ENCODE measurements at regions not wholly inside any gene's neighbourhood (a gene's known extent, or its start where the extent isn't known, plus 50 kb on each side); places are given as distances from the start of the nearest gene placed in this dataset.

DNA sequence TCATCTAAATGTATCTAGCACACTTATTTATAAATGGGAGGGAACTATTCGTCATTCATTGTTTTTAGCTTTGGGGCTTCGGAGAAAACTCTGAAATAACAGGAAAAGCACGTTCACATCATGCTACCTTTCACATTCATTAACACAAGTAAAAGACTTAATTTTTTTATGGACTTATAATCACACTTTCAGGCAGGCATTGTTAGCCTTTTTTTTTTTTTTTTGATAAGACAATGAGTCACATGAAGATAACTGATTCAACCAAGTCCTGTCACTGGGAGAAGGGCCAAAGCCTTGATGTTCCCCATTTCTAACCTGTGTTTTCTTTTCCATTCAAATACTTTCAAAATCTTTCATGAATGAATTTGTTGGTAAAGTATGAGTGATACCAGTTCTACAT lies 631.3 kb upstream of the CA10 start:
- no peaks in the 10 kb centered on the region for H3K27me3 ChIP-seq (ENCODE audit: control insufficient read depth, insufficient read depth, low read length)
- no peaks in the 10 kb centered on the region for H3K36me3 ChIP-seq (ENCODE audit: control insufficient read depth, insufficient read depth, low read length)
- H3K4me3 ChIP-seq (ENCODE audit: low read depth, low read length): no peak overlapping the region
- no peaks in the 10 kb centered on the region for H3K9me3 ChIP-seq (ENCODE audit: control insufficient read depth in 2 of 2, low read length in 2 of 2)
- DNase-seq: no peak
- Mint-ChIP-seq H3K36me3 (no peaks in the 10 kb centered on the region), H3K4me1 (no peaks in the 10 kb centered on the region), H3K27me3 (no peaks in the 10 kb centered on the region), H3K27ac (no peak overlapping the region), H3K4me3 (no peak overlapping the region), H3K9me3 (peaks cover 0 to 6% (median 2%) of the 10 kb centered on the region in 7 donors)
- H3K4me1 ChIP-seq (ENCODE audit: control insufficient read depth, insufficient read depth, low read length, poor library complexity, severe bottlenecking): no peaks in the 10 kb centered on the region
- no peak for ATAC-seq (ENCODE audit: low read depth in 2 of 2)
- H3K27ac ChIP-seq (ENCODE audit: insufficient read depth, low read length, poor library complexity, severe bottlenecking): no peak overlapping the region

DNA sequence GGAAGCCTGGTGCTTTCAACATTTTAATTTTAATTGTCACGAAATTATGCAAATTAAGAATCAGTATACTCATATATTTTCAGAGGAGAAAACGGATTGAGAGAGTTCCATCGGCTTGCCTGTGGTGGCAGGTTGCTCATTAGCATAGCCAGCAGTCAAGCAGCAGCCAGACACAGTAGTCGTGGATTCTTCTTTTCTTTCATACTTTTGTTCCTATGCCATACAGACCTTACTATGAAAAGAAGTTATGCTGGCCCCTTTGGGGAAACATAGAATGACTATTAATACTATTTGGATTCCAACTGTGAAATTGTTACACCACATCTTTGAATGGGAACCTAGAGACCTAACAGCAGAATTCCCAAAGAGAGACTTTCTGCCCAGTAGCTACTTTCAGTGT lies 617.7 kb upstream of the CA10 start:
- Histone ChIP-seq H3K4me1 (ENCODE audit: control insufficient read depth, insufficient read depth, low read length, poor library complexity, severe bottlenecking) (no peaks in the 10 kb centered on the region), H3K9me3 (ENCODE audit: control insufficient read depth in 2 of 2, low read length in 2 of 2) (no peaks in the 10 kb centered on the region), H3K27ac (ENCODE audit: insufficient read depth, low read length, poor library complexity, severe bottlenecking) (no peak overlapping the region), H3K27me3 (ENCODE audit: control insufficient read depth, insufficient read depth, low read length) (no peaks in the 10 kb centered on the region), H3K36me3 (ENCODE audit: control insufficient read depth, insufficient read depth, low read length) (no peaks in the 10 kb centered on the region), H3K4me3 (ENCODE audit: low read depth, low read length) (no peak overlapping the region)
- H3K36me3 Mint-ChIP-seq: no peaks in the 10 kb centered on the region
- H3K27me3 Mint-ChIP-seq: no peaks in the 10 kb centered on the region
- H3K4me3 Mint-ChIP-seq: no peak overlapping the region
- DNase-seq (no peak), ATAC-seq (ENCODE audit: low read depth in 2 of 2) (no peak)
- no peak overlapping the region for H3K27ac Mint-ChIP-seq
- H3K9me3 Mint-ChIP-seq: peaks cover 0 to 5% (median 2%) of the 10 kb centered on the region in 7 donors
- no peaks in the 10 kb centered on the region for H3K4me1 Mint-ChIP-seq

DNA sequence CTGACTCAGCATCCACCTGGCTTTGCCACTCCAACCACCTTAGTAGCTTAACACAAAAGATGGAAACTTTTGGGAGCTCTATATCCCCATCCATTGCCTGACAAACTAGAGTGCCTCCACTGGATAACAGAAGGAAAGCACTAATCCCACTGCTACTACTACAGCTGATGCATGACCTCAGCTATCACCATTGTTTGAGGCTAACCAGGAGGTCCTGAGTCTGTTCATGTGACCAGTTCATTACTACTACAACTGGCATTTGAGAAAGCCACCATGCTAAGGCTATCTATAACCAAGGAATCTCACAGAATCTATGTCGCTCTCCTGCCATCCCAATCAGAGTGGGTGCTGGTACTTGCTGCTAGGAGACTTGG lies 604.3 kb upstream of the CA10 start:
- peaks cover 0 to 11% (median 3%) of the 10 kb centered on the region in 7 donors for H3K9me3 Mint-ChIP-seq
- H3K27ac ChIP-seq (ENCODE audit: insufficient read depth, low read length, poor library complexity, severe bottlenecking): no peak overlapping the region
- no peak overlapping the region for H3K27ac Mint-ChIP-seq
- no peaks in the 10 kb centered on the region for H3K9me3 ChIP-seq (ENCODE audit: control insufficient read depth in 2 of 2, low read length in 2 of 2)
- H3K4me1 ChIP-seq (ENCODE audit: control insufficient read depth, insufficient read depth, low read length, poor library complexity, severe bottlenecking): no peaks in the 10 kb centered on the region
- H3K27me3 ChIP-seq (ENCODE audit: control insufficient read depth, insufficient read depth, low read length): no peaks in the 10 kb centered on the region
- ATAC-seq (ENCODE audit: low read depth in 2 of 2) (no peak), DNase-seq (no peak)
- no peaks in the 10 kb centered on the region for H3K36me3 Mint-ChIP-seq
- H3K4me3 Mint-ChIP-seq: no peak overlapping the region
- no peaks in the 10 kb centered on the region for H3K36me3 ChIP-seq (ENCODE audit: control insufficient read depth, insufficient read depth, low read length)
- H3K27me3 Mint-ChIP-seq: no peaks in the 10 kb centered on the region
- no peak overlapping the region for H3K4me3 ChIP-seq (ENCODE audit: low read depth, low read length)
- H3K4me1 Mint-ChIP-seq: no peaks in the 10 kb centered on the region

DNA sequence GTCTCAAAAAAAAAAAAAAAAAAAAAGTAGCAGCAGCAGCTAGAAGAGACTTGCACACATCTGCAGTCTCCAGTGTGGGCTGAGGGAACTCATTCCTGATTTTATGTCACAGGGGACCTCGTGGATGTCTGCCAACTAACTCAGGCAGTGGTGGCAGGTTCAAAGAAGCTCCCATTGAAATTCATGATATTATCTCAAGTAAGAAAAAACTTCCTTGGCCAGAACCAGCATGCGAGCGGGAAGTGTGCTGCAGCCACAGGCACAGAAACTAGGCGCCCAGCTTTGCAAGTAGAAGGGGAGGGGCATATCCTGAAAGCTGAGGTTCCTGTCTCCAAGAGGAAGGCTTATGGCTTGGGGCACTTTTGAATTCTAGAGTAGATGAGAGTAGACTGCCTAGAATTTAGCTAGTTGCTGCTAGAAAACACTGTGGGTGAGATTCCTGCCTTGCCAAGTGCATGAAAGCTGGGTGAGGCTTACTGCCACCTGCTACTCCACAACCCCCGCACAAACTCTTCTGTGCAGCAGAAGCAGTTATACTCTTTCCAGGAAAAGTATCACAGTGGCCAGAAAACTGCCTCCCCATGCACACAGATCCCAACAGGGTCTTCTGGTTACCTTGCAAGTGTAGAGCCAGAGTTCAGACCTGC lies 603.8 kb upstream of the CA10 start:
- no peaks in the 10 kb centered on the region for H3K4me1 Mint-ChIP-seq
- H3K9me3 Mint-ChIP-seq: peaks cover 0 to 11% (median 3%) of the 10 kb centered on the region in 7 donors
- H3K27me3 ChIP-seq (ENCODE audit: control insufficient read depth, insufficient read depth, low read length): no peaks in the 10 kb centered on the region
- H3K27ac ChIP-seq (ENCODE audit: insufficient read depth, low read length, poor library complexity, severe bottlenecking): no peak overlapping the region
- no peak for DNase-seq
- no peaks in the 10 kb centered on the region for H3K9me3 ChIP-seq (ENCODE audit: control insufficient read depth in 2 of 2, low read length in 2 of 2)
- ATAC-seq (ENCODE audit: low read depth in 2 of 2): no peak
- no peak overlapping the region for H3K4me3 Mint-ChIP-seq
- no peaks in the 10 kb centered on the region for H3K4me1 ChIP-seq (ENCODE audit: control insufficient read depth, insufficient read depth, low read length, poor library complexity, severe bottlenecking)
- H3K27me3 Mint-ChIP-seq: no peaks in the 10 kb centered on the region
- no peak overlapping the region for H3K4me3 ChIP-seq (ENCODE audit: low read depth, low read length)
- H3K27ac Mint-ChIP-seq: no peak overlapping the region
- no peaks in the 10 kb centered on the region for H3K36me3 Mint-ChIP-seq
- H3K36me3 ChIP-seq (ENCODE audit: control insufficient read depth, insufficient read depth, low read length): no peaks in the 10 kb centered on the region

DNA sequence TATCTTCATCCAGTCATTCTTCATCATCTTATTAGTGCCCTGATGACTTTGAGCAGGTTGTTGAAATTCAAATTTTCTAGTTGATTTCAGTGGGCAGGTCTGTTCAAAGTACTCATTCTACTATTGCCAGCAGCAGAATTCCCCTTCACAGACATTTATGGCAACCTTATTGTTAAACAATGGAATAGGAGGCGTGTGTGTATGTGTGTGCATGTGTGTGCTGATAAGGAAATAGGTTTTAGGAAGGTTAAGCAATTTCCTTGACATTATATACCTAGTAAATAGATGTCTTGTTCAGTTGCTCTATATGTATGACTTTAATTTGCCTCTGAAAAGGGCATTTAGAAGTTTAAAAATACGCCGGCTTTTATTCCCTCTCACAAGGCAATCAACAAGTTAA lies 601.4 kb upstream of the CA10 start:
- no peaks in the 10 kb centered on the region for H3K36me3 Mint-ChIP-seq
- no peaks in the 10 kb centered on the region for H3K27me3 Mint-ChIP-seq
- H3K4me1 ChIP-seq (ENCODE audit: control insufficient read depth, insufficient read depth, low read length, poor library complexity, severe bottlenecking): no peaks in the 10 kb centered on the region
- H3K9me3 ChIP-seq (ENCODE audit: control insufficient read depth in 2 of 2, low read length in 2 of 2): no peaks in the 10 kb centered on the region
- H3K4me1 Mint-ChIP-seq: no peaks in the 10 kb centered on the region
- DNase-seq (no peak), ATAC-seq (ENCODE audit: low read depth in 2 of 2) (no peak)
- H3K27ac Mint-ChIP-seq: no peak overlapping the region
- no peak overlapping the region for H3K4me3 Mint-ChIP-seq
- H3K4me3 ChIP-seq (ENCODE audit: low read depth, low read length): no peak overlapping the region
- H3K9me3 Mint-ChIP-seq: peaks cover 0 to 3% (median 0%) of the 10 kb centered on the region in 7 donors
- H3K27me3 ChIP-seq (ENCODE audit: control insufficient read depth, insufficient read depth, low read length): no peaks in the 10 kb centered on the region
- H3K36me3 ChIP-seq (ENCODE audit: control insufficient read depth, insufficient read depth, low read length): no peaks in the 10 kb centered on the region
- H3K27ac ChIP-seq (ENCODE audit: insufficient read depth, low read length, poor library complexity, severe bottlenecking): no peak overlapping the region

DNA sequence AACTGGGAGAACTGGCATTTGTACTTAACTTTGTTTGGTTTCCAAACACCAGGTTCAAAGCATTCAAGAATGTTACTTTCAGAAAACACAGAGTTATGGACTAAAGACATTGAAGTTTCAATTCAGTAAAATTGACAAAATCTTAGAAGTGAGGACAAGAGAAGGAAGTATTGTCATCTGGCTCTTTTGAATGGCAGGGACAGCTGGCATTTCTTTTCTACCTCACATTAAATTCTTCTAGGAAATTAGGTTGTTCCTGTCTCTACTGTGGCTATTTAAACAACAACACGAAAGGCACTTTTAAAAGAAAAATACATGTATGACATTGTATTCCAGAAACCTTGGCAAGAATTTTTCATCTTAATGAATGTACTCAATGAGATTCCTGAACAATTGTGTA lies 600.0 kb upstream of the CA10 start:
- Mint-ChIP-seq H3K36me3 (no peaks in the 10 kb centered on the region), H3K27ac (no peak overlapping the region), H3K27me3 (no peaks in the 10 kb centered on the region), H3K4me3 (no peak overlapping the region), H3K9me3 (peaks cover 0 to 4% (median 0%) of the 10 kb centered on the region in 7 donors), H3K4me1 (no peaks in the 10 kb centered on the region)
- no peaks in the 10 kb centered on the region for H3K36me3 ChIP-seq (ENCODE audit: control insufficient read depth, insufficient read depth, low read length)
- H3K9me3 ChIP-seq (ENCODE audit: control insufficient read depth in 2 of 2, low read length in 2 of 2): no peaks in the 10 kb centered on the region
- H3K27ac ChIP-seq (ENCODE audit: insufficient read depth, low read length, poor library complexity, severe bottlenecking): no peak overlapping the region
- ATAC-seq (ENCODE audit: low read depth in 2 of 2) (no peak), DNase-seq (no peak)
- H3K4me1 ChIP-seq (ENCODE audit: control insufficient read depth, insufficient read depth, low read length, poor library complexity, severe bottlenecking): no peaks in the 10 kb centered on the region
- H3K27me3 ChIP-seq (ENCODE audit: control insufficient read depth, insufficient read depth, low read length): no peaks in the 10 kb centered on the region
- H3K4me3 ChIP-seq (ENCODE audit: low read depth, low read length): no peak overlapping the region

DNA sequence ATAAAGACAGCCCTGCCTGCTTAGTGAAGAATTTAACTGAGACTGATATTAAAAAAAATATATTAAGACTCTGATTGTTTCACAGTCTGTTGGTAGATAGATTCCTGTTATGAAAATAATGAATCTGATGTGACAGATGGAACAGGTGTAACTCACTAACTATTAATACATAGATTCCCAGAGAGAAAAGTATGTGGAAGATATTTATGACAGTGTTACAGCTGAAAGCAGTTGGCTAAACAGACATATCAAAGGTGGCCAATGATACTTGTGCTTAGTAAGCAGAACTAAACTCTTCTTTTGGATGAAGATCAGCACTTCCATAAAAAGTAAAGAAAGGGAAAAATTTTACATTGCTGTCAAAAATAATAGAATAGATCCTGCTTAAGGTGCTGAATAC lies 598.2 kb upstream of the CA10 start:
- no peaks in the 10 kb centered on the region for H3K27me3 Mint-ChIP-seq
- no peaks in the 10 kb centered on the region for H3K4me1 Mint-ChIP-seq
- no peak overlapping the region for H3K4me3 Mint-ChIP-seq
- H3K36me3 Mint-ChIP-seq: no peaks in the 10 kb centered on the region
- Histone ChIP-seq H3K36me3 (ENCODE audit: control insufficient read depth, insufficient read depth, low read length) (no peaks in the 10 kb centered on the region), H3K27me3 (ENCODE audit: control insufficient read depth, insufficient read depth, low read length) (no peaks in the 10 kb centered on the region), H3K27ac (ENCODE audit: insufficient read depth, low read length, poor library complexity, severe bottlenecking) (no peak overlapping the region), H3K4me1 (ENCODE audit: control insufficient read depth, insufficient read depth, low read length, poor library complexity, severe bottlenecking) (no peaks in the 10 kb centered on the region), H3K4me3 (ENCODE audit: low read depth, low read length) (no peak overlapping the region), H3K9me3 (ENCODE audit: control insufficient read depth in 2 of 2, low read length in 2 of 2) (no peaks in the 10 kb centered on the region)
- peaks cover 0 to 7% (median 3%) of the 10 kb centered on the region in 7 donors for H3K9me3 Mint-ChIP-seq
- ATAC-seq (ENCODE audit: low read depth in 2 of 2): no peak
- H3K27ac Mint-ChIP-seq: no peak overlapping the region
- DNase-seq: no peak

DNA sequence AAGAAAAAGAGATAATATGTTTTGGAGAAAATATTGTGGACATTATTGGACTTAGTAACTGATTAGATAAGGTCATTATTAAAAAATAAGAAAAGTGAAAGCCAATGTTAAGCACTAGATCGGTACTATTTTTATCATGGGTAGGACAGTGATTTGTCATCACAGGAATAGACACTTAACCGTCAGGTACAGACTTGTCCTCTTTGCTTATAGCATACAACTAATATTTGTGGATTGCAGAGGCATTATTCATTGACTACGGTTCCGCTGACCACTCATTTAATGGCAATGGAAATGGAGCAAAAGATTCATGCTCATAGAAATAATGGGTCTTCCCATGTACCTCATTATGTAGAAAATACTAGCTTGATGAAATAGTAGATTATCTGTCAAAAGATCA lies 596.3 kb upstream of the CA10 start:
- H3K36me3 ChIP-seq (ENCODE audit: control insufficient read depth, insufficient read depth, low read length): no peaks in the 10 kb centered on the region
- Mint-ChIP-seq H3K4me1 (no peaks in the 10 kb centered on the region), H3K9me3 (peaks cover 0 to 8% (median 3%) of the 10 kb centered on the region in 7 donors), H3K27ac (no peak overlapping the region), H3K36me3 (no peaks in the 10 kb centered on the region), H3K27me3 (no peaks in the 10 kb centered on the region), H3K4me3 (no peak overlapping the region)
- H3K9me3 ChIP-seq (ENCODE audit: control insufficient read depth in 2 of 2, low read length in 2 of 2): peaks cover 0 to 1% of the 10 kb centered on the region in 2 experiments
- ATAC-seq (ENCODE audit: low read depth in 2 of 2): no peak
- H3K27ac ChIP-seq (ENCODE audit: insufficient read depth, low read length, poor library complexity, severe bottlenecking): no peak overlapping the region
- no peaks in the 10 kb centered on the region for H3K27me3 ChIP-seq (ENCODE audit: control insufficient read depth, insufficient read depth, low read length)
- no peak for DNase-seq
- H3K4me3 ChIP-seq (ENCODE audit: low read depth, low read length): no peak overlapping the region
- H3K4me1 ChIP-seq (ENCODE audit: control insufficient read depth, insufficient read depth, low read length, poor library complexity, severe bottlenecking): no peaks in the 10 kb centered on the region

All from CD4-positive, CD25-positive, alpha-beta regulatory T cell (primary cell).